ENCODE measurements at regions not wholly inside any gene's neighbourhood (a gene's known extent, or its start where the extent isn't known, plus 50 kb on each side); places are given as distances from the start of the nearest gene placed in this dataset.

- TF ChIP-seq CTCF (IDR thresholded peaks at IDR 0.05): no peak
- no peak for TF ChIP-seq EZH2 (IDR thresholded peaks at IDR 0.05; ENCODE audit: borderline replicate concordance, insufficient read depth, low read depth, low read length, poor library complexity, severe bottlenecking)
Observed at GRCh38 chr4:12993923-12994322, 490.2 kb downstream of the RAB28 start.

Measured in B cell (primary cell).